Stimulated activated naive CD4-positive, alpha-beta T cell (primary cell): ENCODE measurements at regions not wholly inside any gene's neighbourhood (a gene's known extent, or its start where the extent isn't known, plus 50 kb on each side); places are given as distances from the start of the nearest gene placed in this dataset.

Experiments used
- DNase-seq, 6 experiments: peaks; one replicate each; lab custom pipeline; 2025; lab: John Stamatoyannopoulos, UW

- DNase-seq, result no peak
Observed at GRCh38 chr17:70868149-70868548, 698.8 kb downstream of the KCNJ2 start.

GRCh38 chr17:70869402-70870085 lies 700.2 kb downstream of the KCNJ2 start:
- no peak for DNase-seq

- no peak for DNase-seq
Observed at GRCh38 chr17:70871180-70871818, 702.0 kb downstream of the KCNJ2 start.

- no peak for DNase-seq
Observed at GRCh38 chr17:70872103-70872502, 702.8 kb downstream of the KCNJ2 start.

GRCh38 chr17:70875729-70876310 lies 706.5 kb downstream of the KCNJ2 start:
- DNase-seq, result no peak

GRCh38 chr17:70878879-70879278 lies 709.5 kb downstream of the KCNJ2 start:
- no peak for DNase-seq

GRCh38 chr17:70879401-70879800 lies 710.1 kb downstream of the KCNJ2 start:
- no peak for DNase-seq

GRCh38 chr17:70881093-70881492 lies 711.8 kb downstream of the KCNJ2 start:
- no peak for DNase-seq

GRCh38 chr17:70882504-70882903 lies 713.2 kb downstream of the KCNJ2 start:
- no peak for DNase-seq

- DNase-seq, result no peak
Observed at GRCh38 chr17:70886648-70887047, 717.3 kb downstream of the KCNJ2 start.

- no peak for DNase-seq
Observed at GRCh38 chr17:70888324-70888723, 719.0 kb downstream of the KCNJ2 start.

GRCh38 chr17:70891306-70891705 lies 722.0 kb downstream of the KCNJ2 start:
- DNase-seq, result no peak

GRCh38 chr17:70892527-70892926 lies 723.2 kb downstream of the KCNJ2 start:
- DNase-seq, result no peak

GRCh38 chr17:70896843-70897242 lies 727.5 kb downstream of the KCNJ2 start:
- no peak for DNase-seq

- no peak for DNase-seq
Observed at GRCh38 chr17:70897446-70897845, 728.1 kb downstream of the KCNJ2 start.

GRCh38 chr17:70901870-70902269 lies 732.5 kb downstream of the KCNJ2 start:
- no peak for DNase-seq

- no peak for DNase-seq
Observed at GRCh38 chr17:70905796-70906195, 736.5 kb downstream of the KCNJ2 start.

- DNase-seq, result no peak
Observed at GRCh38 chr17:70906808-70907207, 737.5 kb downstream of the KCNJ2 start.

- DNase-seq, result no peak
Observed at GRCh38 chr17:70912716-70913485, 743.6 kb downstream of the KCNJ2 start.

- no peak for DNase-seq
Observed at GRCh38 chr17:70916469-70916868, 747.1 kb downstream of the KCNJ2 start.

- no peak for DNase-seq
Observed at GRCh38 chr17:70919241-70919640, 749.9 kb downstream of the KCNJ2 start.

GRCh38 chr17:70920416-70920815 lies 751.1 kb downstream of the KCNJ2 start:
- DNase-seq, result no peak

- no peak for DNase-seq
Observed at GRCh38 chr17:70922268-70922667, 752.9 kb downstream of the KCNJ2 start.
